HL-60 (cell line): ENCODE measurements at regions not wholly inside any gene's neighbourhood (a gene's known extent, or its start where the extent isn't known, plus 50 kb on each side); places are given as distances from the start of the nearest gene placed in this dataset.

Source experiments
- CTCF ChIP-seq: IDR thresholded peaks from one replicate; pipeline ENCODE4 v1.5.1; 2011; ENCODE audit warnings: low read length, control low read depth, inconsistent platforms; ENCODE audit not compliant: insufficient read depth
- GABPA ChIP-seq: IDR thresholded peaks from 2 replicates; pipeline ENCODE4 v1.6.1; 2012; ENCODE audit warnings: low read depth
- POLR2AphosphoS5 ChIP-seq: IDR thresholded peaks from 2 replicates; pipeline ENCODE4 v1.6.1; 2012; ENCODE audit warnings: low read depth
- REST ChIP-seq: IDR thresholded peaks from 2 replicates; pipeline ENCODE4 v1.6.1; 2012; ENCODE audit warnings: low read depth; ENCODE audit not compliant: insufficient replicate concordance

DNA sequence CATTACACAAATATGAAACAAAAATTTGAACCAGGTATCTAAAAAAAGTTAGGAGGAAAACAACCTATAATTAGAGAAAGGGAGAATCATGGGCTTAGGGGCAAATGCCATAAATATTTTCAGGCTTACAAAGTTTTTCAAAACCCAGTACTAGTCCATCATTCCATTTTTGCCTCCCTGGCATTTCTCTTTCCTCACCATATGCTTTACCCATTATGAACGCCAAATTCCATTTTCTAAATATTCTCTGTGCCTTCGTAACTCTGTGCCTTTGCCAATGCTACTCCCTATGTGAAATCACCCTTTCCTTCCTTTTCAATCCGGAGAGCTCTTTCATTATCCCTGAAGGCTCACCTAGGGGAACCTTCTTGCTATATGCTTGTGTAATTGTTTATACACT, 434.1 kb downstream of the ZSWIM6 start:
- no peak for TF ChIP-seq POLR2AphosphoS5
- TF ChIP-seq CTCF, result no peak
- TF ChIP-seq GABPA, result no peak
- no peak for TF ChIP-seq REST
